LNCaP clone FGC (cell line): ENCODE measurements at regions not wholly inside any gene's neighbourhood (a gene's known extent, or its start where the extent isn't known, plus 50 kb on each side); places are given as distances from the start of the nearest gene placed in this dataset.

Experiments
- DNase-seq: peaks from one replicate; pipeline ENCODE4 v3.0.0-alpha.2; 2011; ENCODE audit warnings: low read depth
- H3K4me3 ChIP-seq: 2 replicates; pipeline ENCODE4 v1.5.1; 2011; ENCODE audit warnings: mild to moderate bottlenecking, low read depth, low read length, control low read depth
- TF ChIP-seq, protein P1 (sequence below): IDR thresholded peaks from 2 replicates; pipeline ENCODE4 v1.5.1; 2012; ENCODE audit warnings: mild to moderate bottlenecking; ENCODE audit not compliant: control insufficient read depth, insufficient read depth; ENCODE audit errors: extremely low read depth

DNA sequence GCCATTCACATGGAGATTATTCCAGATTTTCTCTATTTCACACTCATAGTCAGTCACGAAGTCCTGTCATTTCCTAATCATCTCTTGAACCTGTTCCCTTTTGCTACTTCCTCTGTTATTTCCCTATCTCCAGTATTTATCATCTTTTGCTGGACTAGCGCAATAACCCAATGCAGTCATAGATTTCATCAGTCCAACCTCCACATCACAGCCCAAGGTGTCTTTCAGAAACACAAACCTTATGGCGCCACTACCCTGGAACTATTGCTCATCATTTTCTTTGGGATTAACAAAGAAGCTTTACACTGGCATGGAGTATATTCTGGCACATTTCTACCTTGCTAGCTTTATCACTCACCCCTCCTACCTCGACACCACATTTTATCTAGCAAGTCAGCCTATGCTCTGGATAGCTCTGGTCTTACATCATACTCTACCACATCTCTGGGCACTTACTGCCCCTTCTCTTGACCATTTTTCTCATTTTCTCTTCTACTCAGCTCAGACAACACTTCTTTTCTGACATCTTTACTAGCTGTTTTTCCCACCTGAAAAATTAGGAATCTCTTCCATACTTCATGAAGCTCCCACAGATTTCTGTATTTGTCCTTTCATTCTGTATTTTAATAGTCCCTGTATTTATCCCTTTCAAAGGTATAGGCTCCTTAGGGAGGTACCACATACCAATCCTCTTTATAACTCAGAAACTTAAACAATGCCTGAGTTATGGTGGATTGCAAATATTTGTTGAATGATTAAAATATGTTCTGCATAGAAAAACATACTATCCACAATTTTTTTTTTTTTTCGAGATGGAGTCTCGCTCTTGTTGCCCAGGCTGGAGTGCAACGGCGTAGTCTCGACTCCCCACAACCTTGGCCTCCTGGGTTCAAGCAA, 534.7 kb downstream of the KLF12 start:
- H3K4me3 ChIP-seq: no peak overlapping the region
- TF ChIP-seq, protein P1, sequence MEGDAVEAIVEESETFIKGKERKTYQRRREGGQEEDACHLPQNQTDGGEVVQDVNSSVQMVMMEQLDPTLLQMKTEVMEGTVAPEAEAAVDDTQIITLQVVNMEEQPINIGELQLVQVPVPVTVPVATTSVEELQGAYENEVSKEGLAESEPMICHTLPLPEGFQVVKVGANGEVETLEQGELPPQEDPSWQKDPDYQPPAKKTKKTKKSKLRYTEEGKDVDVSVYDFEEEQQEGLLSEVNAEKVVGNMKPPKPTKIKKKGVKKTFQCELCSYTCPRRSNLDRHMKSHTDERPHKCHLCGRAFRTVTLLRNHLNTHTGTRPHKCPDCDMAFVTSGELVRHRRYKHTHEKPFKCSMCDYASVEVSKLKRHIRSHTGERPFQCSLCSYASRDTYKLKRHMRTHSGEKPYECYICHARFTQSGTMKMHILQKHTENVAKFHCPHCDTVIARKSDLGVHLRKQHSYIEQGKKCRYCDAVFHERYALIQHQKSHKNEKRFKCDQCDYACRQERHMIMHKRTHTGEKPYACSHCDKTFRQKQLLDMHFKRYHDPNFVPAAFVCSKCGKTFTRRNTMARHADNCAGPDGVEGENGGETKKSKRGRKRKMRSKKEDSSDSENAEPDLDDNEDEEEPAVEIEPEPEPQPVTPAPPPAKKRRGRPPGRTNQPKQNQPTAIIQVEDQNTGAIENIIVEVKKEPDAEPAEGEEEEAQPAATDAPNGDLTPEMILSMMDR: no peak
- no peak for DNase-seq

DNA sequence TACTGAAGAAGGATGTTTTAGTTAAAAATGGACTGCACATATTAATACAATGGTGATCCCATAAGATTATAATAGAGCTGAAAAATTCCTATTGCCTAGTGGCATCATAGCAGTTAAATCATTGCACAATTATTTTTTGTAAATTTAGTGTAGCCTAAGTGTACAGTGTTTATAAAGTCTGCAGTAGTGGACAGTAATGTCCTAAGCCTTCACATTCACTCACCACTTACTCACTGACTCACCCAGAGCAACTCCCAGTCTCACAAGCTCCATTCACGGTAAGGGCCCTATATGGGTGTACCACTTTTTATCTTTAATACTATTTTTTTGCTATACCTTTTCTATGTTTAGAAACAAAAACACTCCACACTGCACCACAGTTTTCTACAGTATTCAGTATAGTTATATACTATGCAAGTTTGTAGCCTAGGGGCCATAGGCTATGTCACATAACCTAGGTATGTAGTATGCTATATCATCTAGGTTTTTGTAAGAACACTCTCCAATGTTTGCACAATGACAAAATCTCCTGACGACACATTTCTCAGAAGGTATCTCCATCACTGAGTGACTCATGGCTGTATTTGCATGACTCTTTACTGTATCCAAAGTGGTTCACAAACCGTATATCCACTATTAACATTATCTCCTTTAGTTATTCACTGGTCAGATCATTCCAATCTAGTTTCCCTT, 536.0 kb downstream of the KLF12 start:
- DNase-seq: no peak
- TF ChIP-seq, protein P1: no peak
- no peak overlapping the region for H3K4me3 ChIP-seq

DNA sequence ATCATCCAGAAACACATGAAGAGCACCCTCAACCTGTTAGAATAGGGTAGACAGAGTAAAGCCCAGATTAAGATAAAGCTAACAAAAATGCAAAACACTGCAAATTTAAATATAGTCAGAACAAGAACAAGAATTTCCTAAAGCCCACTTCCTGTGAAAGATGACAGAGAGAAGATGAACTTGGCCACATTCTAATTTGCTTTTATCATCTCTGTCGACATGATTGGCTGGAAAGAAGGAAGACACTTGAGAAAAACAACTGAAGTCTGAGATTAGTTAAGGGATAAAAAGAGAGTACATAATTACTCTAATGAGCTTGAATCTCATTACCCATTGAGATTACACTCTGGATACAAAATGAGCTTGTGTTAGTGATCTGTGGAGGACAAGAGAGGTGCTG, 537.6 kb downstream of the KLF5 start:
- TF ChIP-seq, protein P1: no peak
- no peak overlapping the region for H3K4me3 ChIP-seq
- no peak for DNase-seq

DNA sequence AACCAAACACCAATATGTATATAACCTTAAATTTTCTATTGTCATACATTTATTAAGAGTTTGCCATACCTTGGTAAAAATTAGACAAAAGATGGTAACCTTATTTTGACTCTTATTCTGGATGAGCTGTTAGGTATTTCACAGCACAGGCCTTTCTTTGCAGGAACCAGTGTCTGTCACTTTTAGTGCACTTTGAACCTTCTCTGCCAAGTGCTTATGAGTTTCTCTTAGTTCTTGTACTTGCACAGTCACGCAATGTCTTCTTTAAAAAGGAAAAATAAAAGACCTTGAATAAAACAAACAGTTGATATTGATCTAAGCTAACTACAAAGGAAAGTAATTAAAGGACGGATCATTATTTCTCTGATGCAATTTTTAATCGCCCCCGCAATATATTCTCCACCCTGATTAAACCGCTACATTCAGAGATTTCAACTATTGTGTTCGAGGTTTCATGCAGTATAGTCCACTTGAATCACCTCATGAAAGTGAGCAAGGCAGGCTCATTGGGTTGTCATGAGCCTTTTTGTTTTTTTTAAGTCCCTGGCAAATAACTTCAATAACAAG, 534.5 kb downstream of the KLF5 start:
- TF ChIP-seq, protein P1: no peak
- DNase-seq: no peak
- H3K4me3 ChIP-seq: no peak overlapping the region

DNA sequence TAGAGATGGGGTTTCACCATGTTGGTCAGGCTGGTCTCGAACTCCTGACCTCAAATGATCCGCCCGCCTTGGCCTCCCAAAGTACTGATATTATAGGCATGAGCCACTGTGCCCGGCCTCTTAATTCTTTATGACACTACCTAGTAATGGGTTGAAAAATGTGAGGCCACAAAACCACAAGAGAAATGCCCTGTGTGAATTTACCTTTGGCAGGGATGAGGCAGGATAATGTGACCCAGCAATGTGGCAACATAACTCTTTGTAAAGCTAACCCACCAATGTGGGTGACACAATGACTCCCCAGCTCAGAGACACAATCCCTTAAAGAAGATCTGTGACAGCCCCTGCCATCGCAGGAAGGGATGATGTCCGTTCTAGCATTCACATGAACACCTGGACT, 533.1 kb downstream of the KLF5 start:
- TF ChIP-seq, protein P1: no peak
- H3K4me3 ChIP-seq: no peak overlapping the region
- no peak for DNase-seq

DNA sequence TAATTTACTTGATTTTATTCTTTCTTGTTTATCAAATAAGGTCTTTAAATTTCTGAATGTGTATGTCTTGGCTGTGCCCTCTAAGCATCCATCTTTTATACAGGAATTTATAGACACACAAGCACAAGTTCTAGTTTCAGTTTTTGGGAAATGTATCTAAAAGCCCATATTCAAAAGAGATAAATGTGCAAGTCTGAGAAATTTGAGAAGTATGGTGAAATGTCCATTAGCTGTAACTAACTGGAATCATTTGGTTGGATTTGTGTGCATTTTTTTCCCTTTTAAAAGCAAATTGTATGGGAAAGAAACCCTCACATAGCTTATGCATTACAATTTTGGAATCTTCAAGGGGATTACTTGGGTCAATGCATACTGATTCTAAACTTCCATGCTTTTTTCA, 532.0 kb downstream of the KLF5 start:
- H3K4me3 ChIP-seq: no peak overlapping the region
- TF ChIP-seq, protein P1: no peak
- no peak for DNase-seq

DNA sequence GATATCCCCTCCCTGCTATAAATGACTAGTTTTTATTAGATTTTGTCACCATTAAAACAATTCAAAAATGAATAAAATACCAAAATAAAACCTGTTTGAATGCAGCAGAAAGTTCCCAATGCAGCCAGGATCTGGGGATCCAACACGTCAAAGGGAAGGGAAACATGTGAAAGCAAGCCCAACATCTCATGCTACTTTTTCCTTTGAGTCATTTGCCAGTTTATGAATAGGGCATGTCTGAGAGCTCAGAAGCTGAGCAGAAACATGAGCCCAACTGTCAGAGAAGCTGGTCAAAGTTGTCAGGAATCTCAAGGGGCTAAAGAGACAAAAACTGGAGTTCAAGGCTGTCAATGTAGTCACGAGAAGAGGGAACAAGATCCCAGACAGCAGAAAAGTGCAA, 526.4 kb downstream of the KLF5 start:
- DNase-seq: no peak
- no peak overlapping the region for H3K4me3 ChIP-seq
- TF ChIP-seq, protein P1: no peak
